Trophoblast cell (in vitro differentiated cells and primary cell): ENCODE measurements at regions not wholly inside any gene's neighbourhood (a gene's known extent, or its start where the extent isn't known, plus 50 kb on each side); places are given as distances from the start of the nearest gene placed in this dataset.

Source experiments
- DNase-seq, 2 donors: peaks; one replicate each; pipeline ENCODE4 v3.0.0-alpha.2; 2016
- H2AFZ ChIP-seq: 2 replicates; pipeline ENCODE4 v1.6.1; 2013; ENCODE audit warnings: low read length, moderate library complexity, mild to moderate bottlenecking; ENCODE audit not compliant: insufficient read depth, poor library complexity
- H2AK5ac ChIP-seq: 2 replicates; pipeline ENCODE4 v1.6.1; 2013; ENCODE audit warnings: mild to moderate bottlenecking, low read length
- H2BK120ac ChIP-seq: 2 replicates; pipeline ENCODE4 v1.6.1; 2013; ENCODE audit warnings: low read length, mild to moderate bottlenecking, moderate library complexity; ENCODE audit not compliant: insufficient read depth, poor library complexity
- H2BK12ac ChIP-seq: 2 replicates; pipeline ENCODE4 v1.6.1; 2013; ENCODE audit warnings: mild to moderate bottlenecking, low read length, moderate library complexity
- H2BK5ac ChIP-seq: 2 replicates; pipeline ENCODE4 v1.6.1; 2013; ENCODE audit warnings: low read length, low read depth, moderate library complexity, mild to moderate bottlenecking; ENCODE audit not compliant: poor library complexity
- H3K14ac ChIP-seq: 2 replicates; pipeline ENCODE4 v1.6.1; 2013; ENCODE audit warnings: mild to moderate bottlenecking, low read length
- H3K18ac ChIP-seq: 2 replicates; pipeline ENCODE4 v1.6.1; 2013; ENCODE audit warnings: mild to moderate bottlenecking, low read length
- H3K23ac ChIP-seq: 2 replicates; pipeline ENCODE4 v1.6.1; 2013; ENCODE audit warnings: low read length
- H3K27ac ChIP-seq: 2 replicates; pipeline ENCODE4 v1.5.1; 2013; ENCODE audit warnings: low read depth, mild to moderate bottlenecking, inconsistent platforms, low read length, moderate library complexity
- H3K27me3 ChIP-seq: 2 replicates; pipeline ENCODE4 v1.6.1; 2013; ENCODE audit warnings: inconsistent platforms, mild to moderate bottlenecking, low read length, moderate library complexity; ENCODE audit not compliant: insufficient read depth
- H3K36me3 ChIP-seq, 2 experiments: 1 replicate in 1 of 2; 2 replicates in 1 of 2; pipeline ENCODE4 v1.6.1; 2013; ENCODE audit warnings: low read length in 2 of 2, mild to moderate bottlenecking in 2 of 2, moderate library complexity in 1 of 2; ENCODE audit not compliant: insufficient read depth in 2 of 2, control insufficient read depth in 1 of 2
- H3K4ac ChIP-seq: 2 replicates; pipeline ENCODE4 v1.6.1; 2013; ENCODE audit warnings: low read depth, mild to moderate bottlenecking, low read length, moderate library complexity
- H3K4me1 ChIP-seq, 2 experiments: 1 replicate in 1 of 2; 2 replicates in 1 of 2; pipeline ENCODE4 v1.6.1; 2013; ENCODE audit warnings: low read length in 2 of 2, mild to moderate bottlenecking in 2 of 2, moderate library complexity in 1 of 2; ENCODE audit not compliant: insufficient read depth in 2 of 2, control insufficient read depth in 1 of 2
- H3K4me2 ChIP-seq: 2 replicates; pipeline ENCODE4 v1.6.1; 2013; ENCODE audit warnings: inconsistent platforms, mild to moderate bottlenecking, low read length, moderate library complexity
- H3K4me3 ChIP-seq: 2 replicates; pipeline ENCODE4 v1.5.1; 2013; ENCODE audit warnings: mild to moderate bottlenecking, low read depth, low read length, inconsistent platforms
- H3K79me1 ChIP-seq: one replicate; pipeline ENCODE4 v1.6.1; 2013; ENCODE audit warnings: low read length
- H3K79me2 ChIP-seq: 2 replicates; pipeline ENCODE4 v1.6.1; 2013; ENCODE audit warnings: low read length, mild to moderate bottlenecking; ENCODE audit not compliant: control insufficient read depth, insufficient read depth, poor library complexity
- H3K9ac ChIP-seq: 2 replicates; pipeline ENCODE4 v1.6.1; 2013; ENCODE audit warnings: mild to moderate bottlenecking, low read length
- H3K9me3 ChIP-seq: 2 replicates; pipeline ENCODE4 v1.6.1; 2013; ENCODE audit warnings: low read depth, mild to moderate bottlenecking, control low read depth, inconsistent platforms, low read length; ENCODE audit not compliant: insufficient read depth
- H4K12ac ChIP-seq: 2 replicates; pipeline ENCODE4 v1.6.1; 2013; ENCODE audit warnings: low read depth, mild to moderate bottlenecking, low read length, moderate library complexity
- H4K8ac ChIP-seq: 2 replicates; pipeline ENCODE4 v1.6.1; 2013; ENCODE audit warnings: low read depth, mild to moderate bottlenecking, low read length, moderate library complexity
- H4K91ac ChIP-seq: one replicate; pipeline ENCODE4 v1.6.1; 2013; ENCODE audit warnings: low read depth, mild to moderate bottlenecking, low read length, moderate library complexity
- WGBS: extraction: QIAGEN DNeasy Blood & Tissue Kit; methylation state at CpG from one replicate; pipeline ENCODE4 v1.1.7; 2013; ENCODE audit warnings: missing lambda C conversion rate; ENCODE audit not compliant: insufficient read length, insufficient coverage; ENCODE audit errors: extremely low coverage; 5-methylcytosine and 5-hydroxymethylcytosine counted together

DNA sequence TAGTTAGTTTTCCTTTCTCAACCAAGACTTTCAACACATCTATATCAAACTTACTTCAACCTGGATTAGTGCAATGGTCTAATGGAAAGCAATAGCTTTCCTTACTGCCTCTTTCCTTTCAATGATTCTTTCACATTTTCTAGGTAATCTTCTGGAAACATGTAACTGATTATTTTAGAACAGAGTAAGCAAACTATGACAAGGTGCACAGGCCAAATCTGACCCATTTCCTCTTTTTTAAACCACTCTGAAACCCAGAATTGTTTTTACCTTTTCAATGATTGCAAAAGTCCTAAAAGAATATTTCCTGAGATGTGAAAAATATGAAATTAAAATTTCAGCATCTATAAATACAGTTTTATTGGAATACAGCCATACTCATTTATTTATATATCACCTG is 81.6 kb upstream of the TMTC2 start:
- Histone ChIP-seq H2BK120ac (no peak overlapping the region), H3K79me2 (no peaks in the 10 kb centered on the region), H3K4me1 (no peaks in the 10 kb centered on the region), H3K27me3 (no peaks in the 10 kb centered on the region), H3K18ac (no peak overlapping the region), H2BK12ac (no peak overlapping the region), H2AFZ (no peak overlapping the region), H3K4me3 (no peak overlapping the region), H3K14ac (no peak overlapping the region), H3K4me2 (no peak overlapping the region), H3K79me1 (no peaks in the 10 kb centered on the region), H2BK5ac (no peak overlapping the region), H3K9me3 (no peaks in the 10 kb centered on the region), H2AK5ac (no peak overlapping the region), H4K12ac (no peak overlapping the region), H3K9ac (no peak overlapping the region), H3K23ac (no peak overlapping the region), H3K27ac (no peak overlapping the region), H3K36me3 (no peaks in the 10 kb centered on the region), H4K8ac (no peak overlapping the region), H3K4ac (no peak overlapping the region), H4K91ac (no peak overlapping the region)
- no peak for DNase-seq

DNA sequence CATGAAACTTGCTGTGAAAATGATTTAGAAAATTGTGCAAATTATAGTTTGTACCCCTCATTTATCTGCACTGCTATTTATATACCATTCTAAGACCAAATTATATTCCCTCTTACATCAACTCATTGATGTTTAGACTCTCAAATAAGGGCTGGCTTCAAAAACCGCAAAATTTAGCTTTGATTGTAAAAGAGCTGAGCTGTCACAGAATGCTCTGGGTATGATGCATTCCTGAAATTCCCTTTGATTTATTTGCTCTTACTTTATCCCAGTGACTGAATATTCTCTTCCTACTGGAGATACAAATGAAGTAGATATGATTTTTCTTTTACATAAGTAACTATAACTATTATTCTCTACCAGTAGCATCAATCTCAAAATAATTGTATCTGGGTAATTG is 78.0 kb upstream of the TMTC2 start:
- H2AK5ac ChIP-seq: no peak overlapping the region
- H2BK12ac ChIP-seq: no peak overlapping the region
- H3K4me3 ChIP-seq: no peak overlapping the region
- H4K8ac ChIP-seq: no peak overlapping the region
- WGBS: no CpG with 5 or more reads among the region's 1 CpG
- no peak overlapping the region for H4K91ac ChIP-seq
- no peak overlapping the region for H3K14ac ChIP-seq
- H3K79me1 ChIP-seq: no peaks in the 10 kb centered on the region
- H3K9ac ChIP-seq: no peak overlapping the region
- no peak overlapping the region for H3K27ac ChIP-seq
- H3K4me2 ChIP-seq: no peak overlapping the region
- H3K4ac ChIP-seq: no peak overlapping the region
- no peaks in the 10 kb centered on the region for H3K27me3 ChIP-seq
- no peak overlapping the region for H2AFZ ChIP-seq
- DNase-seq: peak in 1 of 2 donors; percentile 3
- no peak overlapping the region for H3K23ac ChIP-seq
- no peak overlapping the region for H4K12ac ChIP-seq
- H3K79me2 ChIP-seq: no peaks in the 10 kb centered on the region
- H2BK5ac ChIP-seq: no peak overlapping the region
- no peaks in the 10 kb centered on the region for H3K9me3 ChIP-seq
- H3K18ac ChIP-seq: no peak overlapping the region
- H3K4me1 ChIP-seq: no peaks in the 10 kb centered on the region
- no peak overlapping the region for H2BK120ac ChIP-seq
- no peaks in the 10 kb centered on the region for H3K36me3 ChIP-seq

DNA sequence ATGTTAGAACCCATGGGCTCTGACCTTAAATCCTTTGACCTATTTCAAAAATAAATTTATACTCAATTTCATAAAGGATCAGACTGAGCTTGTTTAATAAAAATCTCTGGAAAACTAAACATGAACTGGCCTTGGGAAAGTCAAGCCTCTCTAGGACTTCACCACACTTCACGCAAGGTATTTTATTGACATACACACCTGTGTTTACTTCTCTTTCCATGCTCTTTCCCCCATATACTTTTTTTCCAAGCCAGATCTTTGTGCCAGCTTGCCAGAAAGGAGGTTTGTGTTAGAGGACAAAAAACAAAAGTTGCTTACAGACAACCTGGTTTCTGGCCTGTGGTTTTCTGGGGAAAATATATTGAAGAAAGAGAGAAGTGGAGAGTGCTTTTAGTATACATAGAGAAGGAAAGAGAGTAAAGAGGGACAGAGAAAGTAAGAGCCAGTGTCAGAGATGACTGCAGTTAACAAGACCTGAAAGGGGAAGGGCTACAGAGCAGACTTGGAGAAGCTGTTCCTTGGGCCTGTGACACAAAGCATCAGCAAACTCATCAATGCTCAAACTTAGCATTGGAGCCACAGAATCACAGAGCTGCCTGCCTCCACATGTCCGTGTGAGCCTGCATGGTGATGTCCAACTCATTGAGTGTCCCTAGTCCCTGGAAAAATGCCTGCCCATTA is 77.3 kb upstream of the TMTC2 start:
- no peak overlapping the region for H4K8ac ChIP-seq
- H3K9me3 ChIP-seq: no peaks in the 10 kb centered on the region
- no CpG with 5 or more reads among the region's 2 CpGs for WGBS
- H3K79me1 ChIP-seq: no peaks in the 10 kb centered on the region
- H3K23ac ChIP-seq: no peak overlapping the region
- H2AFZ ChIP-seq: no peak overlapping the region
- H3K36me3 ChIP-seq: no peaks in the 10 kb centered on the region
- no peak overlapping the region for H4K91ac ChIP-seq
- no peaks in the 10 kb centered on the region for H3K4me1 ChIP-seq
- H2AK5ac ChIP-seq: no peak overlapping the region
- DNase-seq: no peak
- no peak overlapping the region for H4K12ac ChIP-seq
- H3K4me3 ChIP-seq: no peak overlapping the region
- H3K4me2 ChIP-seq: no peak overlapping the region
- H3K14ac ChIP-seq: no peak overlapping the region
- no peak overlapping the region for H2BK5ac ChIP-seq
- H3K4ac ChIP-seq: no peak overlapping the region
- H3K27ac ChIP-seq: no peak overlapping the region
- H3K27me3 ChIP-seq: no peaks in the 10 kb centered on the region
- no peak overlapping the region for H3K9ac ChIP-seq
- no peaks in the 10 kb centered on the region for H3K79me2 ChIP-seq
- no peak overlapping the region for H2BK120ac ChIP-seq
- H2BK12ac ChIP-seq: no peak overlapping the region
- H3K18ac ChIP-seq: no peak overlapping the region

DNA sequence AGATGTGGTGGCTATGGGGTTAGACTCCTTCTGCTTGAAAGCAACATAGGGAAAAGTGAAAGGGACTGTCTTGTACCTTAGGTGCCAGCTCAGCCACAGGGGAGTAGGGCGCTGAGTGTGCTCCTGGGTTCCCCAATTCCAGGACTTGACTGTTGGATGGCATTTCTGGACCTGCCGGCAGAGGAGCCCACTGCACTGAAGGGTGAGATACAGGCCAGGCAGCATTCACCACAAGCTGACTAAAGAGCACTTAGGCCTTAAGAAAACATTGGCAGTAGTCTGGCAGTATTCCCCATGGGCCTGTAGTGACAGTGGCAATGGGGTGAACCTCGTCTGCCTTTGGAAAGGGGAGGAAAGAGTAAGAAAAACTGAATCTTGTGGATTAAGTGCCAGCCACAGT is 67.1 kb upstream of the TMTC2 start:
- H3K4me2 ChIP-seq: no peak overlapping the region
- H4K8ac ChIP-seq: no peak overlapping the region
- no peak overlapping the region for H3K14ac ChIP-seq
- H3K4ac ChIP-seq: no peak overlapping the region
- no peak overlapping the region for H3K23ac ChIP-seq
- no peak overlapping the region for H3K4me3 ChIP-seq
- no peaks in the 10 kb centered on the region for H3K27me3 ChIP-seq
- no peak for DNase-seq
- H4K91ac ChIP-seq: no peak overlapping the region
- H3K27ac ChIP-seq: no peak overlapping the region
- H4K12ac ChIP-seq: no peak overlapping the region
- no peaks in the 10 kb centered on the region for H3K79me2 ChIP-seq
- no peak overlapping the region for H2BK5ac ChIP-seq
- no CpG with 5 or more reads among the region's 3 CpGs for WGBS
- no peak overlapping the region for H3K9ac ChIP-seq
- no peaks in the 10 kb centered on the region for H3K79me1 ChIP-seq
- H3K18ac ChIP-seq: no peak overlapping the region
- no peak overlapping the region for H2AFZ ChIP-seq
- H2BK120ac ChIP-seq: no peak overlapping the region
- no peaks in the 10 kb centered on the region for H3K9me3 ChIP-seq
- H2BK12ac ChIP-seq: no peak overlapping the region
- no peak overlapping the region for H2AK5ac ChIP-seq
- no peaks in the 10 kb centered on the region for H3K4me1 ChIP-seq
- H3K36me3 ChIP-seq: no peaks in the 10 kb centered on the region
